ENCODE measurements at regions not wholly inside any gene's neighbourhood (a gene's known extent, or its start where the extent isn't known, plus 50 kb on each side); places are given as distances from the start of the nearest gene placed in this dataset.

DNA sequence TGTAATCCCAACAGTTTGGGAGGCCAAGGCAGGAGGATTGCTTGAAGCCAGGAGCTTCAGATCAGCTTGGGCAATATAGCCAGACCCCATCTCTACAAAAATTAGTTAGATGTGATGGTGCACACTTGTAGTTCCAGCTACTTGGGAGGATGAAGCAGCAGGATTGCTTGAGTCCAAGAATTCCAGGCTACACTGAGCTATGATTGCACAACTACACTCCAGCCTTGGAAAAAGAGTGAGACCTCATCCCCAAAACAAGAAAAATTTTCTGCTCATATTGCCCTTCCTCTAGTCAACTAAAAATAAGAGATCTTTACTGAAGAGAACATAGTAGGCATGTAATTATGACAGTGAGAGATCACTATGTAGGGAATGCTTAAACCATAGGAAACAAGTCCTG, 60.9 kb upstream of the SPATA12 start:
- no peak overlapping the region for H3K27ac ChIP-seq
- no peaks in the 10 kb centered on the region for H3K9me3 ChIP-seq
- no peaks in the 10 kb centered on the region for H3K36me3 ChIP-seq (ENCODE audit: insufficient read depth in 1 of 2, low read depth in 1 of 2)
- TF ChIP-seq, protein P1, sequence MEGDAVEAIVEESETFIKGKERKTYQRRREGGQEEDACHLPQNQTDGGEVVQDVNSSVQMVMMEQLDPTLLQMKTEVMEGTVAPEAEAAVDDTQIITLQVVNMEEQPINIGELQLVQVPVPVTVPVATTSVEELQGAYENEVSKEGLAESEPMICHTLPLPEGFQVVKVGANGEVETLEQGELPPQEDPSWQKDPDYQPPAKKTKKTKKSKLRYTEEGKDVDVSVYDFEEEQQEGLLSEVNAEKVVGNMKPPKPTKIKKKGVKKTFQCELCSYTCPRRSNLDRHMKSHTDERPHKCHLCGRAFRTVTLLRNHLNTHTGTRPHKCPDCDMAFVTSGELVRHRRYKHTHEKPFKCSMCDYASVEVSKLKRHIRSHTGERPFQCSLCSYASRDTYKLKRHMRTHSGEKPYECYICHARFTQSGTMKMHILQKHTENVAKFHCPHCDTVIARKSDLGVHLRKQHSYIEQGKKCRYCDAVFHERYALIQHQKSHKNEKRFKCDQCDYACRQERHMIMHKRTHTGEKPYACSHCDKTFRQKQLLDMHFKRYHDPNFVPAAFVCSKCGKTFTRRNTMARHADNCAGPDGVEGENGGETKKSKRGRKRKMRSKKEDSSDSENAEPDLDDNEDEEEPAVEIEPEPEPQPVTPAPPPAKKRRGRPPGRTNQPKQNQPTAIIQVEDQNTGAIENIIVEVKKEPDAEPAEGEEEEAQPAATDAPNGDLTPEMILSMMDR (IDR thresholded peaks at IDR 0.05): no peak
- ATAC-seq (no peak), DNase-seq (no peak)
- intact Hi-C loops (cut with DNase I): loop anchor here (10.0 kb wide), 2 partner anchors 75 to 225 kb away; partner anchors contain the start of gene APPL1 (in 1 of the 2)
- H3K4me3 ChIP-seq: no peak overlapping the region
- no peaks in the 10 kb centered on the region for H3K27me3 ChIP-seq (ENCODE audit: insufficient read depth in 3 of 3, low read length in 2 of 3)
- H3K4me1 ChIP-seq: no peaks in the 10 kb centered on the region

DNA sequence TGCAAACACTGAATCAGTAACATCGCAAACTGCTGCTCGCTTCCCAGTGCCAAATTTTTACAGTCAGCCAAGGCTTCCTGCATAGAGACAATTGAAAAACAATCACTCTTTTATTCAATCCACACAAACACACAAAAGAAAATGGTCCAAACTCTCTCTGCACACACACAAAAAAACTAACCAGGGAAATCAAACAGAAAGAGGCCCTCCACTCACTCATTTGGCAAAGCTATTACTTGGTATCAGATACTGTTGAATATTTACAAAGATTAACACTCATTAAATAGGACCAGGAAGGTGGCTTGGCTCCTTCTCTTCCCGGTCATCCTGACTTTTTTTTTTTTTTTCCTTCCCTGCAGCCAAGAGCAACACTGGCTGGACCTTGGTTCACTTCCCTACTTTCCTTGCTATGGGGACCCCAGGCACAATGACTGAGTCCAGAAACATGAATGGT, 62.4 kb upstream of the SPATA12 start:
- TF ChIP-seq, protein P1 (IDR thresholded peaks at IDR 0.05): no peak
- Histone ChIP-seq H3K4me1 (no peaks in the 10 kb centered on the region), H3K36me3 (ENCODE audit: insufficient read depth in 1 of 2, low read depth in 1 of 2) (no peaks in the 10 kb centered on the region), H3K27me3 (ENCODE audit: insufficient read depth in 3 of 3, low read length in 2 of 3) (no peaks in the 10 kb centered on the region), H3K9me3 (no peaks in the 10 kb centered on the region), H3K27ac (no peak overlapping the region), H3K4me3 (no peak overlapping the region)
- intact Hi-C loops (cut with DNase I): loop anchor here (10.0 kb wide), 2 partner anchors 77 to 227 kb away; partner anchors contain the start of gene APPL1 (in 1 of the 2)
- no peak for ATAC-seq
- no peak for DNase-seq
- 41 to 56% (median 45%) methylated on average over 3 of the region's 3 CpGs for WGBS, 3 donors

DNA sequence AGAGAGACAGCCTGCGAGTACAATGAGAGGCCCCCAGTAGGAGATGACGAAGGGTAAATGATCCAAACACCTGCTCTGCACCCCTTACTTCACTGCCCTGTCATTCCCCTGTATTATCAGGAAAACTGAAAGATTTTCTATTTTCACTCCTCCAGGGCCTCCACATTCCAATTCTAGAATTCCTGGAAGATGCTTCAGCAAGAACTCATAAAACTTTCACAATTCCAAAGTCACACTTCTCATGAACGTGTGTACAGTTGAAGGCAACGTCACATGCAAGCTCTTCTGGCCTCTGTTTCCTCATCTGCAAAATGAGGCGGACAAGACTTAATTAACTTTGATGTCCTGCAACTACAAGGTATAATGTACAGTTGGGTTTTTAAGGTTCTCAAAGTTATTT, 62.8 kb upstream of the SPATA12 start:
- 71 to 85% (median 82%) methylated on average over 5 of the region's 5 CpGs for WGBS, 3 donors
- Histone ChIP-seq H3K4me3 (no peak overlapping the region), H3K27me3 (ENCODE audit: insufficient read depth in 3 of 3, low read length in 2 of 3) (no peaks in the 10 kb centered on the region), H3K9me3 (no peaks in the 10 kb centered on the region), H3K36me3 (ENCODE audit: insufficient read depth in 1 of 2, low read depth in 1 of 2) (no peaks in the 10 kb centered on the region), H3K27ac (no peak overlapping the region), H3K4me1 (no peaks in the 10 kb centered on the region)
- DNase-seq: no peak
- TF ChIP-seq, protein P1 (IDR thresholded peaks at IDR 0.05): no peak
- peak in 2 of 4 donors; percentile 19 to 32 for ATAC-seq
- intact Hi-C loops (cut with DNase I): loop anchor here (2.0 to 10.0 kb wide), 3 partner anchors 77 to 227 kb away; partner anchors contain the start of gene APPL1 (in 1 of the 2)

DNA sequence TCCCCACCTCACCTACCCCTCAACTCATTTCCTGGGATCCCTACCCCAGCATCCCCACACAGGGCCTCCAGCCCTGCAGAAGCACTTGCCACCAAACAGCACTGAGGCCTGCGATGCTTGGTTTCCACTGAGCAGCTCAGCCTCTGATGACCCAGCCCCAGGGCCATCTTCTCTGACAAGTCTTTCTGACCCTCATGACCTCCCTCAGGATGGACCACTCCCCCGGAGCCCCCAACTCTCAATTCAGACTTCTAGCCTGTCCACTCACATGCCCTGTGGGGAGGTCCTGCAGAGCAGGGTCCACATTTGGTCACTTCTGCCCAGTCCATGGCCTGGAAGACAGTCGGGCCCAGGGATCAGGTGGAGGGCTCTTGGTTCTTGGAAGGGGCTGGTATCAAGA, 63.4 kb upstream of the SPATA12 start:
- 90 to 94% (median 92%) methylated on average over 3 of the region's 3 CpGs for WGBS, 3 donors
- H3K27me3 ChIP-seq (ENCODE audit: insufficient read depth in 3 of 3, low read length in 2 of 3): no peaks in the 10 kb centered on the region
- DNase-seq: no peak
- intact Hi-C loops (cut with DNase I): loop anchor here (2.0 to 10.0 kb wide), 3 partner anchors 78 to 228 kb away; partner anchors contain the start of gene APPL1 (in 1 of the 2)
- ATAC-seq: no peak
- no peaks in the 10 kb centered on the region for H3K4me1 ChIP-seq
- H3K9me3 ChIP-seq: no peaks in the 10 kb centered on the region
- no peak overlapping the region for H3K4me3 ChIP-seq
- H3K27ac ChIP-seq: no peak overlapping the region
- TF ChIP-seq, protein P1 (IDR thresholded peaks at IDR 0.05): no peak
- no peaks in the 10 kb centered on the region for H3K36me3 ChIP-seq (ENCODE audit: insufficient read depth in 1 of 2, low read depth in 1 of 2)

DNA sequence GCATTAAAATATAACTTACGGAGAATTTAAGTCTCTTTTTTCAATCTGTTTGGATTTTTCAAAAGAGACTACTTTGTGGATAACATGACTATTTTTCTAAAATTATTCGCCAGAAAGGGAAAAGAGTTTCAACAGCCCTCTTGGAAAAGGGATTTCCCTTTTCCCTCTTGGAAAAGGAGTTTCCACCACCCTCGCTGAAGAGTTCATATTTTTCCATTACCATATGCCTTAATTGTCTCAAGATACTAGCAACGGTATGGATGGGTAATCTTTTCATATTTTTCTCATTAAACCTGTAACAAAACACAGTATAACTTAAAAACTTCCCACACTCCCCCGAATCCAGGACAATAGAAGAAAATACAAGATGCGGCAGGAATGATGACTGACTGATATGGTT, 66.1 kb upstream of the SPATA12 start:
- intact Hi-C loops (cut with DNase I): loop anchor here (10.0 kb wide), 2 partner anchors 80 to 230 kb away; partner anchors contain the start of gene APPL1 (in 1 of the 2)
- no peaks in the 10 kb centered on the region for H3K9me3 ChIP-seq
- TF ChIP-seq, protein P1 (IDR thresholded peaks at IDR 0.05): no peak
- no peak overlapping the region for H3K27ac ChIP-seq
- H3K4me3 ChIP-seq: no peak overlapping the region
- 86 to 92% (median 88%) methylated on average over 6 of the region's 6 CpGs for WGBS, 3 donors
- H3K36me3 ChIP-seq (ENCODE audit: insufficient read depth in 1 of 2, low read depth in 1 of 2): no peaks in the 10 kb centered on the region
- ATAC-seq (no peak), DNase-seq (no peak)
- H3K27me3 ChIP-seq (ENCODE audit: insufficient read depth in 3 of 3, low read length in 2 of 3): peaks cover 0 to 6% (median 0%) of the 10 kb centered on the region in 3 donors
- no peaks in the 10 kb centered on the region for H3K4me1 ChIP-seq
